NCI-H1930 (cell line): ENCODE measurements at regions not wholly inside any gene's neighbourhood (a gene's known extent, or its start where the extent isn't known, plus 50 kb on each side); places are given as distances from the start of the nearest gene placed in this dataset.
"Not testable (repeated sequence)": the region's sequence is repeated elsewhere in the genome, so short reads cannot be mapped to it uniquely, and the experiment has no call there.

Experiments used
- DNase-seq, 2 experiments: peaks; one replicate each; lab custom pipeline; 2025; lab: John Stamatoyannopoulos, UW

DNA sequence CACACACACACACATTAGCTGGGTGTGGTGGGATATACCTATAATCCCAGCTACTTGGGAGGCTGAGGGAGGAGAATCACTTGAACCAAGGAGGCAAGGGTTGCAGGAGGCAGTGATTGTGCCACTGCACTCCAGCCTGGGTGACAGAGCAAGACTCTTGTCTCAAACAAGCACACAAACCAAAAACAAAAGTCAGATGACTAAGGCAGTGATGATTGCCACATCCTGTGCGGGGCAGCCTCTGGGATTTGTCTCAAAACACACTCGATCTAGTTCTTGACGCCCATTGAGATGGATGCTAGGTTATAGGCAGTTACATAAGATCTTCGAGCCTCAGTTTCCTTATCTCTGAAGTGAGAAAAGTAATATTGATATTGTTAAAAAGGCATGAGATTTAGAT, 57.8 kb upstream of the NBPF8 start:
- DNase-seq: not testable (repeated sequence)

DNA sequence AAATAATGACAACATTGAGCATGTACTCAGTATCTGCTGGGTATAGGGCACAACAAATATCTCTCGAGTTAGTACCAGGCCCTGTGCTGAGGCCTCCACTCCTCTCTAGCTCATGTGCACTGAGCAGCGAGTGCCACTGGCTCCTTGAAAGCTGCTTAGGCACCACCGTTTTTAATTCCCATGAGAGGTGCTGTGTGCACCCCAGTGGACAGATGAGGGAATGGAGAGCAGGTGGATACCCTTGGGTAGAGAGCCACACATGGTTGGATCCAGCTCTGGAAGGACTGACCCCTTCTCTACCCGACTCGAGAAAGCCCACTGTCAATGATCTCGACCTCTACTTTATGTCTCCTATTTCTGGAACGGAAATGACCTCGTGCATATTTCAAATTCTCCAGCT, 58.7 kb upstream of the NBPF8 start:
- DNase-seq: peak in 1 of 2 experiments; percentile 1

DNA sequence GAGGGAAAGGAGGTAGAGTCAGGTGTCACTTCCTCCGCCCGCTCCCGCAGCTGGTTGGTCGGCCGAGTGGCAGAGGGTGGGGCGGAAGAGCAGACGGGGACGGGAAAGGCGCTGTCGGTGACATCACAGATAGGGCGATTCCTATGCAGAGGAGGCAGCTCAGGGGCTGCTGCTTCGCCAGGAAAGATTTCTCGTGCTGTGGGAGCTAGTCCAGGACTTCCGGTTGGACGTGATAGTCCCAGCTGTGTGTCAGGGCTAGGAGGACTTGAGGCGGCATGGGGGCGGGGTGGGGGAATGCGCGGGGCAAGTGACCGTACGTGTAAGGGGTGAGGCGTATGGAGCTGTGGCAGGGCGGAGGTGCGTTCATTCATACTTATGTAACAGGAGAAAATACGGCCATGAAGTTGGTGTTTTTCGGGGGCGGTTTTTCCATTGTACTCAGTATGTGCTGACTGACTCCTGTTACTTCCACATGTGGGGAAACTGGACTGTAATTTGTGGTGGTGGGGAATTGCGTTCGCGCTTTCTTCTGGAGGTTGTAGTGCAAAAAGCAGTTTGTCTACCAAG, 60.1 kb upstream of the NBPF8 start:
- DNase-seq: peak; percentile 39 to 54

DNA sequence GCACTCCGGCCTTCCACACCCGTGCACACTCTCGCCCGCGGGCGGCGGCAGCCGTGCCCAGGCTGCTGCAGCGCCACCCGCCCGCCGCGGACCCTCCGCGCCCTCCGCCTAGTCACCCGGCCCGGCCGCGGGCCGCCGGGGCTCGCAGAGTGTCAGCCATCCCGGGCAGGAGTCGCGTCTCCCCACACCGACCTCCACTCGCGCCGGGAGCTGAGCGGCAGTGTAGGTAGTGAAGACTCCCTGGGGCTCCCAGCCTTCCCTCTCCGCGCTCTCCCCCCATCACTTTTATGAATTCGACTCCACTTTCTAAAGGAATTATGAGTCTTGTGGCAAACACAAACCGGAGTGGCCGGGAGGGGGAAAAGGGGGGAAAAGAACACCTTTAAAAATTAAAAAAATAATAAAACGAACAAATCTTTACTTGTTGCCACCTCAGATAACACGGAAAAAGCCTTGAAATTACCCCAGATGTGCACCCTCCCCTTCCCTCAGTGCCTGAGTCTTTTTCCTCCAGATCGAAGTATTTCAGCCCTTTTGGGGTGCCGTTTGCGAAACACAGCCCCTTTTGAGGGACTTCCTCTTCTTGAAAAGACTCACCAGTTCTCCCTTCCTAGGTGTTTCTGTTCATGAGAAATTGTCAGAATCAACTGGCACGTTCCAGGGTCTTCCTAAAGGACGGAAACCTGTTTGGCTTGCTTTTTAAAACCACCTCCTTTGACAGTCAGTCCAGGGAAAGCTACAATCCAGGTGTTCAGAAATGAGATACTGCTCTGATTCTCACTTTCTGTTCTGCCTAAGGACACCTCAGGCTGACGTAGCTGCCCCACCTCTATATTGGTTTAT, 72.4 kb upstream of the NBPF8 start:
- DNase-seq: not testable (repeated sequence)

DNA sequence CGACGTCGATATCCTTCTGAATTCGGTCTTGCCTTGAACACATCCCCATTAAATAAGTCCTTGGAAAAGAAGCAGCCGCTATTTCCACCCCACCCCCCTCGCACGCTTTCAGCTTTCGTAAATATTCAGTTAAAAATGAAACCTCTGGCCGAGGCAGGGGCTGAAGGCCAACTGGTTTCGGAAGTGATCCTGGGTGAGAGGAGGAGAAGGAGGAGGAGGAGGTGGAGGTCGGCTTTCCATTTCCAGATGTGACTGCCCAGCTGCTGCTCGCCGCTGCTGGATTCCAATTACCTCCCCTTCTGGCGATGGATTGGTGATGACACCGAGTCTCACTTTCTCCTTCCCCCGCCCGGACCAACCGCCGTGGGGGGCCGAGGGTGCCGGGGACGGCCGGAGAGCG, 73.1 kb upstream of the NBPF8 start:
- not testable (repeated sequence) for DNase-seq

DNA sequence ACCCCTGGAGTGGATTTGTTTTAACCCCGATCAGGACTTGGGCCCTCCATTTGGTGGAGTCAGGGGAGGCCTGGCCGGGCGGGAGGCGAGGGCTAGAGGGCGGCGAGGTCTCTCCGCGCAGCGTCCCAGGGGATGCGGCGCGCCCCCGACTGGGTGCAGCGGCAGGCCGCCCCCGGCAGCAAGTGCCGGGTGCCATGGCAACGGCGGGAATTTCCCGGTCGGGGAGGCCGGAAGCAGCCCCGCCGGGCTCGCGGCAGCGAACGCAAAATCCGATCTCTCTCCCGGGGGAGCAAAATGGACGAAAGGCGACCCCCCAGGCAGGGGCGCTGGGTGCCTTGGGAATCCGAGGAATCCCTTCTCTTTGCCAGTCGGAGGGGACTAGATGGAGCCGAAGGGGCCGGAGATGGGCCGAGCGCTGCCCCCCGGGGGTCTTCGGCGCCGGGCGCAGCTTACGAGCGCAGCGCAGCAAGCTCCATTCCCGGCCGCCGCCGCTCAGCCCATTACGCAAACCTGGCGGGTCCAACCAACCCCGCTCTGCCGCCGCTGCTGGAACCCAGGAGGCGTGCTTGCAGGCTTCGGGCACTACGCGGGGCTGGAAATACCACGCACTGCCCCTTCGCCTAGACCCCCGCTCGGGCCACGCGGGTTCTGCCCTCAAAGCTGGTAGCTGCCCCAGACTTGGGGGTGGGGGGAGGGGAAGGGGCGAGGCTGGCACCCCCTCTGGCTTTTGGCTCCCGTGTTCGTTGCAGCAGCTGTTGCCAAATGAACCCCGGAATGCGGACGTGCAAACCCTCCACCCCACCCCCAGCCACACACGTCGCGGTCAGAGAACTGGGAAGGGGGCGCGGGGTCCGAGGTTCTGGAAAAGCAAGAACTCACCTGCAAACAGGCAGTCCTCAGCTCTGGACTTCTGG, 73.7 kb upstream of the NBPF8 start:
- not testable (repeated sequence) for DNase-seq

DNA sequence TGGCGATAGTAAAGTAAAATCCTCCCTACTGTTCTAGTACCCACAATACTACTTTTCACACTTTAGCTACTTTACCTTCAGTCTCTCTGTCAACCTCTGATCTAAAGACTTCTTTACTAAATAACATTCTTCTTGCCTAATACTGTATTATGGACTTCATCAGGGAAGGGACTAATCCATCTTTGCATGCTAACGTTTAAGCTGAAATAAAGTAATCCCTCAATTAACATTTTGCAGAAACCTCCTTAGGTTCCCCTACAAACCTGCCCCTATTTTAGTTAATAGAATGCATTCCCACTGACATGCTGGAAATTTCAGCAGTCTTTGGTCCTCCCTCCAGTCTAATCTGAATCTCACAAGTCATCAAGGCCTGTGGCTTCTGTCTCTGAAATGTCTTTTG, 99.1 kb upstream of the NBPF8 start:
- not testable (repeated sequence) for DNase-seq

DNA sequence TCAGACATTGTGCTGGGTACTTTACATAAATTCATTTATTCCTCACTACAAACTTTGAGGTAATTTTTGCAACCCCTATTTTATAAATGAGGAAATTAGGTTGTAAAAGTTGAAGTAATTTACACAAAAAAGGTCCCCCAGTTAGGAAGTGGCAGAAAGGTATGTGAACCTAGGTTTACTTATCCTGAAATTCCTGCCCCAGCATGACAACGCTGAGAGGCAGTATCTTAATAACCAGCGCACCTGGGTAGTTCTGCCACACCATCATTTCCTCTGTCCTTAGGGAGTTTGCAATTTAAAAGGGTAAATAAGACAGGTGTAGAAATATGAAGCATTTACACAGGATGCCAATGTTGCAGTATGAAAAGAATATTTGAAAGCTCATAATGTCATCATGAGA, 102.9 kb upstream of the NBPF8 start:
- DNase-seq: not testable (repeated sequence)

DNA sequence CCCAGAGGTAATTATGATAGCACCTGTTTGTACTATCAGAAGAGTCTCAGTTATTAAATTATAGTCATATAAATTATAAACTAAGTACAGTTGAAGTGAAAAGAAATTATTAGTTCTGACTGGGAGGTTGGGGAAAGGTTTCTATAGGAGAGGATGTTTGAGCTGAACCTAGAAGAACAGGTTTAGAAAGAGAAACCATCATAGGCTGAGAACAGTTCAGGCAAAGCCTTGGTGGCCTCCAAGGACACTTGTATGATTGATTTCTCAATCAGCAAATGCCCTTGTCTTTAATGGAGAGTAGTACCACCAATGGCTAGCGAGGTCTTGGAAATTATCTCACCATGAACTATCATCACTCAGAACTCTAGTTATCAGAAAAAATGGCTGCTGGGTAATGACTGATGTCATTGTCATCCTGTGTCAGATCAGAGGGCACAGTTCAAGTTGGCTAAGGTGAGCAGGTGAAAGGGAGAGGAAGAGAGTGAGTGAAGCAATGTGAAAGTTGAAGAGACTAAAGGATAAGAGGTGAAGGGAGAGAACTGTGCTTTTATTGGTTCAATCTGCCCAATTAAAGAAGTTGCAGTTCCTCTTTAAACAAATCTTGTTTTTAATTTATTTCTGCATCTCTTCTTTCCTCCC, 105.8 kb upstream of the NBPF8 start:
- not testable (repeated sequence) for DNase-seq

DNA sequence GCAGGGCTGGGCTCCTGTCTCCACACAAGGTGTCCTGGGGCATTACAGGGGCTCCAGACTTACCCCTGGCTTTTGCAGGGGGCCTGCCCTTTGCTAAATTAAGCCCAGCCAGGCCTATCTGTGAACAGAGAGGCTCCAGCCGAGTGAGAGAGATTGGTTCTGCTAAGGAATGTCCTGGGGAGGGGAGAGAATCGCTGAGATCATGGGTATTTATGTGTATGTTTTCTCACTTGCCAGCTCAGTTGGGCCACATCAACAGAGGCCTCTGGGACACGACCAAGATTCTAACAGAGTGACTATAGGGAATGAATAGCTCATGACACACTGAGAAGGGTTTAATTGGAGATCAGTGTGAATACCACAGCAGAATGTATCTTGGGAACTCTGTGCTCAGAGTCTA, 109.8 kb upstream of the NBPF8 start:
- not testable (repeated sequence) for DNase-seq

DNA sequence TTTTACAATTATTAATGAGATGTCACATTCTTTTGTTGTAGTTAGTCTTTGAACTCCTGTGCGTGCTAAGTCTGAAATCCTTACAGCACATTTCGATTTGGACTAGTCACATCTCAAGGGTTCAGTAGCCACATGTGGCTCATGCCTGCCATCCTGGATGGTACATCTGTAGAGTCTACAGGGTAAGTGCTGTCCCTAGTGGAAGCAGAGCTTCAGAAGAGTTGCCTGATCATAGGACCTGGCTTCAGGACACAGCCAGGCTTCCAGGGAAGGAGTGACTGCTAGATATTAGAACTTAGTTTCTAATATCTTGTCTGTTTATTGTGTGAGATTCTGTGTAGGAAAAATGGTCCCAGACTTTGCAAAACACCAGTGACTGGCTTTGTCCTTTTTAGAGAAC, 110.5 kb upstream of the NBPF8 start:
- not testable (repeated sequence) for DNase-seq

DNA sequence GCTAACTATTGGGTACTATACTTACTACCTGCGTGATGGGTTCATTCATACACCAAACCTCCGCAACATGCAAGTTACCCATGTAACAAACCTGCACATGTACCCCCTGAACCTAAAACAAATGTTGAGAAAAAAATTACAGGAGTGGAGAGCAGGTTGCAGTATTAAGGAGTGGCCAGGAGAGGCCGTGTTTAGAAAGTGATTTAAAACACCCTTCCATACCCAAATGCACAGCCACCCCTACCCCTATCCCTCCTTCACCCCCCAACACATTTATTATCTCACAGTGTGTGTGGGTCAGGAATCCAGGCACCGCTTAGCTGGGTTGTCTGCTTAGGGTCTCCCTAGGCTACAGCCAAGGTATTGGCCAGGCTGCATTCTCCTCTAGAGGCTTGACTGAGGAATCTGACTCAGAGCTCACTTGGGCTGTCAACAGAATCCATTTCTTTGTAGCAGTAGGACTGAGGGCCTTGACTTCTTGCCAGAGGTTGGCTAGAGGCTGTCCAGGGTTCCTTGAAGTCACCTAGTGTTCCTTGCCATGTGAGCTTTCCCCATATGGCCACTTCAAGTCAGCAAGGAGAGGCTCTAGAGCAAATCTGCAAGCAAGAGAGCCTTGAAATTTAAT, 115.3 kb upstream of the NBPF8 start:
- not testable (repeated sequence) for DNase-seq

DNA sequence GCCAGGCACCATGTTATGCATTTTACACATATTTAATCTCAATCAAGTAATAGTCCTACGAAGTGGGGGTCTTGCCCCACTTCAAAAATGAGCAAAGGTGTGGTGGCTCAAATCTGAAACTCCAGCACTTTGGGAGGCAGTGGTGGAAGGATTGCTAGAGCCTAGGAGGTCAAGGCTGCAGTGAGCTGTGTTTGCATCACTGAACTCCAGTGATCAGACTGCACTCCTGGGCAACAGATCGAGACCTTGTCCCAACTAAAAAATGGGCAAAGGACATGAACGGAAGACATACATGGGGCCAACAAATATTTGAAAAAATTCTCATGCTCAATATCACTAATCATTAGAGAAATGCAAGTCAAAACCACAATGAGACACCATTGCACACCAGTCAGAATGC, 116.3 kb upstream of the NBPF8 start:
- not testable (repeated sequence) for DNase-seq

DNA sequence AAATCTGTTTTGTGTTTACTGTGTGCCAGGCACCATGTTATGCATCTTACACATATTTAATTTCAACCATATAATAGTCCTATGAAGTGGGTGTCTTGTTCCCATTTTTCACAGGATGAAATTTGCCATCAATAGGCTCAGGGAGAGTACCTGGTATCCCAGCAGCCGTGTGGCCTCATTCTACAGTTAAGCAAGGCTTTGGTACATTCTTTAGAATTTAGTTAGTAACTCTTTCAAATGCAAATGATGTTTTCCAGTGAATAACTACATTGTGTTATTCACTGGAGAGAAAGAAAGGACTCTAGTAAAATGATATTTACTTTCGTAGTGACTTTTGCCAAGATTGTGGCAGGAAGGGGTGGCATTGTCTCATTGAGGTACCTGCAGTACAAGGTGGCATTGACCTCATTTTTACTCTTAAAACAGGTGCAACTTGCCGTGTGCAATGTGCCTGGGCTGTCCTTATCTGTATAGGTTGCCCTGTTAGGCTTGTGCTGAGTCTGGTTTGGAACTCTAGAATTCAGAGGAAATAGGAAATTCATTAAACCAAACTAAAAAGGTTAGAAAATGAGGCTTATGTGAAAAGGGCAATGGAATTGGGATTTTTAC, 117.4 kb upstream of the NBPF8 start:
- not testable (repeated sequence) for DNase-seq

DNA sequence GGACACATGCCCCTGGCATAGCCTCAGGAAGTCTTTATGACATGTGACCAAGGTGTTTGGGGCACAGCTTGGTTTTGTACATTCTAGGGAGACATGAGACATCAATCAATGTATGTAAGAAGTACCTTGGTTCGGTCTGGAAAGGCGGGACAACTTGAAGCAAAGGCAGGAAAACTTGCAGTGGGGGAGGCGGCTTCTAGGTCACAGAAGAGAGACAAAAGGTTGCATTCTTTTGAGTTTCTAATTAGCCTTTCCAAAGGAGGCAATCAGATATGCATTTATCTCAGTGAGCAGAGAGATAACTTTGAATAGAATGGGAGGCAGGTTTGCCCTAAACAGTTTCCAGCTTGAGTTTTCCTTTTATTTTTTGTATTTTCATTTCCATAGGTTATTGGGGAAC, 113.8 kb upstream of the SEC22B start:
- not testable (repeated sequence) for DNase-seq

DNA sequence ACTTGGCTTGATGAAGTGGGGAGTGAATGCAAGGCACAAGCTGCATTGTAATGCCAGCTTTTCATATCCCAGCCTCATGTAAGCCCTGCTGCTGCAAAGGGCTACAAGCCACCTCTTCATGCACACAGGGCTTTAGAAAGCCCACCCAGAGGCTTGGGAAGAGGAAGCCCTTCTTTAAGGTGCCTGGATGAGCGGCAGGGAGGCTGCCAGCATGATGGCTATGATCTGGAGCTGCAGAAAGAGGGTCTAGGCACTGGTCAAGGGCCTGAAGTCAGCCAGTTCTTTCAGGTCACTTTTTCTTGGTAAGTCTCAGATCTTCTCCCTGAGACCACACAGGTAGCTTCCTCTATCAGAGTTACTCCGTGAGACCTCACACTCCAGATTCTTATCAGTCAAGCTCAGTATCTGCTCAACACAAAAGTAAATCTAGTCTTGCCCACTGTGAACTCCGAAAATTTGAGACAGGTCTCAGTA, 113.3 kb upstream of the SEC22B start:
- not testable (repeated sequence) for DNase-seq

DNA sequence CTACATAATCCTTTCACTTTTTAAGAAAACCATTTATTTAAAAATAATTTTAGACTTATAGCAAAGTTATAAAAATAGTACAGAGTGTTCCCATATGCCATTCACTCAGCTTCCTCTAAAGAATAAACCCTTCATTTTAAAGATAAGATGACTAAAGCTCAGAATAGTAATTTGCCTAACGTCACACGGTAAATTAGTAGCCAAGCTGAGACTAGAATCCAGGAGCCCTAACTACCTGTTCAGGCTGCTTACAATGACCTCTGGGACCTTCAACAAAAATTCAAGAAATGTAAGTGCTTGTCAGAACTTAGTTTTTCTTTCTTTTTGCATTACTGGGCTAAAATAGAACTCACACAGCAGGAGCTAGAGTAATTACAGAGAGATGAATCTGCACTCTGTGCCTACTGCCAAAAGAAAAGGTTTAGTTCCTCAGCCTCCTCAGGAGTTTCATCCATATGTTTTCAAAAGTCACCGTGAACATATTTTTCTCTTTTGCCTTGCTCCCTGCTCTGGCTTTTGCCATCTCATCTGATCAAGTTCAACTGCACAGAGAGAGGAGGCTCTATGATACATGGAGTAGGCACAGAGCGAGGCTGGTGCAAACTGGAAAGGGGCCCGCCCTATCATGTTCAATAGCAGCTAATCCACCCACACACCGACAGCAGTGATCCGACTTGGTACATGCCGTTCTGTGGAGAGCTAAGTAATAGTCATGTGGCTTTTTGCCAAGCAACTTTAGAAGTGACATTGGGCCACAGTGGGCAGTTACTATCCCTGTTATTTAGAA, 112.7 kb upstream of the SEC22B start:
- not testable (repeated sequence) for DNase-seq

DNA sequence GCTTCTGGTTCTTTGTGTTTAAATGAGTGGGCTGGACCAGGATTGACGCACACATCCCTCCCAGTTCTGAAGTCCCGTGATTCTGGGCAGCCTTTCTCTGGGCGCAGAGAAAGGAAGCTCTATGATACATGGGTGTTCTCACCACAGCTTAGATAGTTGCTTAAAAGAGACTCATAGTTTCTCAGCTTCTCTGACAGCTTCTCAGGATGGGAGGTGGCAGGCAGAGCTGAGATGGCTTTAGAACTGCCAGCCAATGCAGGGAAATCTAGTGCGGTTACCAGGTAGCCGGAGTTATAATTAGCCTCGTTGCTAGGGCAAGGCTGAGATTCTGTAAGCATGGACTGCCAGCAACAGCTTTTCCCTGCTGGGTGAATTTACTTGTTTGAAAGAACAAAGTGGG, 111.8 kb upstream of the SEC22B start:
- not testable (repeated sequence) for DNase-seq

DNA sequence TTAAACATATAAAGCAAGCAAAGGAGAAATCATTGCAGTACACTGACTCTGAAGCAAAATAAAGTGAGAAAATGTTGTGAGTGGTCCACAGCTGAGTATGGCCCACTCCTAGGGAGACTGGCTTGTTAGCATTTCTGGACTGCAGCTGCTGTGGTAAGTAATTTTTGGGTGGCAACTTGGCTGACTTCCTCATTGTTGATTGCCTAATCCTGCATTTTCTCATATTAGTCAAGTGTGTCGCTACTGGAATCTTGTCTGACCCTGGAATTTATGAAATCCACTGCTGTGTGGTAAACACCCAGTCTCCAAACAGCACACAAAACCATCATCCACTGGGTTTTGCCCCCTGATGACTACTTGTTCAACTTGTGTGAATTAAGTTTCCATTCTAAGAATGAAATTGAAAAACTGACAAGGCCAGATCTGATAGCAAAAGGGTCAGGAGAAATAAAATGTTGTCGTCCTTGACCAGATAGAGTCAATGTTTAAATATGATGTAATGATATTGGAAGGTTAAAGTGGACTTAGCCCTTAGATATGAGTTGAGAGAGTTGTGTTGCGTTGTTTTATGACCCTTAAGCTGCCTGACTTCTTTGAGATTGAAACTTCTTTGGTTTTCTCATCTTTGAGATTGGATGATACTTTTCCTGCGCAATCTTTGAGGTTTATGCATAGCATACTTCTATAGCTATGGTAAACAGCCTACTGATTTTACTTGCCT, 106.6 kb upstream of the SEC22B start:
- DNase-seq: not testable (repeated sequence)
